CD4-positive, alpha-beta memory T cell (primary cell): ENCODE measurements at regions not wholly inside any gene's neighbourhood (a gene's known extent, or its start where the extent isn't known, plus 50 kb on each side); places are given as distances from the start of the nearest gene placed in this dataset.
"Not testable (repeated sequence)": the region's sequence is repeated elsewhere in the genome, so short reads cannot be mapped to it uniquely, and the experiment has no call there.

Experiments
- CTCF ChIA-PET: fragments of 350-600 bp; sonication (Branson Sonifier 250); formaldehyde crosslinking; loops from one replicate; lab custom pipeline; 2021; ENCODE audit warnings: inconsistent platforms; ENCODE audit not compliant: partially characterized antibody; lab: Charles Lee
- POLR2A ChIA-PET: fragments of 350-600 bp; sonication (Branson Sonifier 250); formaldehyde crosslinking; loops from one replicate; lab custom pipeline; 2021; ENCODE audit not compliant: partially characterized antibody; lab: Charles Lee
- DNase-seq, 5 donors: peaks; one replicate each; pipeline versions ENCODE4 v3.0.0 to v3.0.0-alpha.2; 2020 to 2022; ENCODE audit warnings: mixed read lengths in 1 of 5
- H3K27ac ChIP-seq: one replicate; pipeline ENCODE4 v1.7.0; 2013; ENCODE audit warnings: low read depth, low read length
- H3K27me3 ChIP-seq: 2 replicates; pipeline ENCODE4 v1.7.0; 2013; ENCODE audit warnings: mild to moderate bottlenecking, low read length, moderate library complexity; ENCODE audit not compliant: insufficient read depth
- H3K36me3 ChIP-seq: 2 replicates; pipeline ENCODE4 v1.7.0; 2013; ENCODE audit warnings: mild to moderate bottlenecking, low read length, moderate library complexity; ENCODE audit not compliant: insufficient read depth
- H3K4me1 ChIP-seq: 2 replicates; pipeline ENCODE4 v1.7.0; 2013; ENCODE audit warnings: mild to moderate bottlenecking, low read length, moderate library complexity; ENCODE audit not compliant: insufficient read depth
- H3K4me3 ChIP-seq, 2 donors: one replicate each; pipeline ENCODE4 v1.7.0; 2013; ENCODE audit warnings: low read length in 2 of 2, mild to moderate bottlenecking in 1 of 2
- H3K9me3 ChIP-seq, 2 donors: one replicate each; pipeline ENCODE4 v1.7.0; 2013; ENCODE audit warnings: low read length in 2 of 2, control low read depth in 1 of 2; ENCODE audit not compliant: control insufficient read depth in 1 of 2
- H3K27ac Mint-ChIP-seq, 7 donors: one replicate each; pipeline ENCODE4 v1.8.0; 2020 to 2021; ENCODE audit warnings: mixed read lengths in 7 of 7, mild to moderate bottlenecking in 6 of 7, inconsistent platforms in 3 of 7, moderate library complexity in 3 of 7
- H3K27me3 Mint-ChIP-seq, 2 donors: one replicate each; pipeline ENCODE4 v1.8.0; 2020 to 2021; ENCODE audit warnings: mixed read lengths in 2 of 2
- H3K36me3 Mint-ChIP-seq, 2 donors: one replicate each; pipeline ENCODE4 v1.8.0; 2020 to 2021; ENCODE audit warnings: mixed read lengths in 2 of 2, inconsistent platforms in 1 of 2, mild to moderate bottlenecking in 1 of 2
- H3K4me1 Mint-ChIP-seq, 4 donors: one replicate each; pipeline ENCODE4 v1.8.0; 2020 to 2021; ENCODE audit warnings: mixed read lengths in 4 of 4, mild to moderate bottlenecking in 1 of 4
- H3K4me3 Mint-ChIP-seq, 8 donors: one replicate each; pipeline ENCODE4 v1.8.0; 2020 to 2021; ENCODE audit warnings: mixed read lengths in 8 of 8, mild to moderate bottlenecking in 7 of 8, moderate library complexity in 6 of 8, inconsistent platforms in 3 of 8
- H3K9me3 Mint-ChIP-seq, 8 donors: one replicate each; pipeline ENCODE4 v1.8.0; 2020 to 2021; ENCODE audit warnings: mixed read lengths in 8 of 8, mild to moderate bottlenecking in 5 of 8, inconsistent platforms in 3 of 8, moderate library complexity in 1 of 8
- intact Hi-C: fragments of 100-400 bp; cut with micrococcal nuclease; formaldehyde crosslinking; loops from one replicate; pipeline ENCODE4 v1.15.1; 2023

DNA sequence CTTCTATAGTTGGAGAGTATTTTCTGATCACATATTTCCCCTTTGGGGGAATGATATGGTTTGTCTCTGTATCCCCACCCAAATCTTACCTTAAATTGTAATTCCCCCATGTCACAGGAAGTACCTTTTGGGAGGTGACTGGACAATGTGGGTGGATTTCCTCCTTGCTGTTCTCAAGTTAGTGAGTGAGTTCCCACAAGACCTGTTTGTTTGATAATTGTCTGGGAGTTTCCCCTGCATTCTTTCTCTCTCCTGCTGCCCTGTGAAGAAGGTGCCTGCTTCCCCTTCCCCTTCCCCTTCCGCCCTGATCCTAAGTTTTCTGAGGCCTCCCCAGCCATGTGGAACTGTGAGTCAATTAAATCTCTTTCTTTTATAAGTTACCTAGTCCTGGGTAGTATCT, 222.7 kb upstream of the SLC39A10 start:
- H3K9me3 Mint-ChIP-seq: peaks cover 0 to 4% (median 2%) of the 10 kb centered on the region in 8 donors
- POLR2A ChIA-PET: no interaction called here

DNA sequence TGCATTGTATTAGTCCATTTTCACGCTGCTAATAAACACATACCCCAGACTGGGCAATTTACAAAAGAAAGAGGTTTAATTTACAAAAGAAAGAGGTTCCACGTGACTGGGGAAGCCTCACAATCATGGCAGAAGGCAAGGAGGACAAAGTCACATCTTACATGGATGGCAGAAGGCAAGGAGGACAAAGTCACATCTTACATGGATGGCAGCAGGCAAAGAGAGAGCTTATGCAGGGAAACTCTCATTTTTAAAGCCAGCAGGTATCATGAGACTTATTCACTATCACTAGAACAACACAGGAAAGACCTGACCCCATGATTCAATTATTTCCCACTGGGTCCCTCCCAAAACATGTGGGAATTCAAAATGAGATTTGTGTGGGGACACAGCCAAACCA, 223.3 kb upstream of the SLC39A10 start:
- H3K27me3 Mint-ChIP-seq, H3K36me3 Mint-ChIP-seq, H3K4me3 Mint-ChIP-seq, H3K4me1 Mint-ChIP-seq, H3K9me3 Mint-ChIP-seq, CTCF ChIA-PET, H3K36me3 ChIP-seq, H3K9me3 ChIP-seq, H3K27ac ChIP-seq, POLR2A ChIA-PET, H3K27ac Mint-ChIP-seq, DNase-seq, H3K4me1 ChIP-seq, intact Hi-C loops, H3K4me3 ChIP-seq, H3K27me3 ChIP-seq: not testable (repeated sequence)

More for the DNA sequence above, 222.7 kb upstream of the SLC39A10 start:
- H3K4me1 Mint-ChIP-seq: no peaks in the 10 kb centered on the region
- intact Hi-C loops: no loop called here
- DNase-seq: no peak
- H3K36me3 ChIP-seq: no peaks in the 10 kb centered on the region
- no peaks in the 10 kb centered on the region for H3K9me3 ChIP-seq
- H3K27ac ChIP-seq: no peak overlapping the region
- CTCF ChIA-PET: no interaction called here
- H3K27me3 Mint-ChIP-seq: no peaks in the 10 kb centered on the region
- H3K4me1 ChIP-seq: no peaks in the 10 kb centered on the region
- H3K27me3 ChIP-seq: no peaks in the 10 kb centered on the region
- H3K4me3 ChIP-seq: no peak overlapping the region
- H3K4me3 Mint-ChIP-seq: no peak overlapping the region
- no peak overlapping the region for H3K27ac Mint-ChIP-seq
- H3K36me3 Mint-ChIP-seq: no peaks in the 10 kb centered on the region

DNA sequence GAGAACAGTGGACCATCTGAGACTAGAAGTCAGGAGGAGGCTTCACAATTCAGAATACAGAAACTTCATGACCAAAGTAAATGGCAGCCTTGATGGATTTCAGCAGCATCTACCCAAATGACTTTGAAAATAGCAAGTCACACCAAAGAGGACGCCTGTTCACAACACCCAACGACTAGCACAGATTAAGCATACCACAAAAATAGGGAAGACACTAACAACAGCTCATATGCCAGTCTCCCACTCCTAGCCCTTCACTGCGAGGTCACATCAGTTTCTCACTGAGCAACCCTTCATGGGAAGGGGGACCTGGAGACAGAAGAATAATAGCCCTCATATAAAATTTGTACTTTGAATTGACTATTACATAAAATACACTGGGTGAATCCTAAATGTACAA, 228.4 kb upstream of the SLC39A10 start:
- no peak for DNase-seq
- Histone ChIP-seq H3K9me3 (no peaks in the 10 kb centered on the region), H3K27ac (no peak overlapping the region), H3K36me3 (no peaks in the 10 kb centered on the region), H3K4me1 (no peaks in the 10 kb centered on the region), H3K27me3 (no peaks in the 10 kb centered on the region), H3K4me3 (no peak overlapping the region)
- CTCF ChIA-PET: no interaction called here
- no peak overlapping the region for H3K27ac Mint-ChIP-seq
- no peaks in the 10 kb centered on the region for H3K27me3 Mint-ChIP-seq
- no peak overlapping the region for H3K4me3 Mint-ChIP-seq
- no peaks in the 10 kb centered on the region for H3K36me3 Mint-ChIP-seq
- POLR2A ChIA-PET: no interaction called here
- intact Hi-C loops: no loop called here
- no peaks in the 10 kb centered on the region for H3K4me1 Mint-ChIP-seq
- H3K9me3 Mint-ChIP-seq: peaks cover 0 to 4% (median 0%) of the 10 kb centered on the region in 8 donors

DNA sequence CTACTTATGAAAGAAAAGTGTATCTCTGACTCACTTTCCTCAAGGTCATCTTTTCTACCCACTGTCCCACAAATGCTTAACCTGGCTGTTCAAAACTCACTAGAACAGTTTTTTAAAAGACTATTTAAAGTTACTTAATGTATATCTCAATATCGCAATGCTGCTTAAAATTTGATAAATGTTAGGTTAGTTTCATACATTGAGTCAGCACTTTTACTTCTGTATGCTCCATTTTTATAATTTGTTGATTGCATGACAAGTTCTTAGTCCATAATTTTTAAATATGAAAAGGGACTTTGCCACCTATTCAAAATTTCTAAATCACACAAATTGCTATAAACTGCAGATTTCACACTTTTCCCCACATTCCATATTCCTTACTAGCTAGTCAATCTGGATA, 231.7 kb upstream of the SLC39A10 start:
- Histone ChIP-seq H3K9me3 (no peaks in the 10 kb centered on the region), H3K27me3 (no peaks in the 10 kb centered on the region), H3K4me3 (no peak overlapping the region), H3K27ac (no peak overlapping the region), H3K36me3 (no peaks in the 10 kb centered on the region), H3K4me1 (no peaks in the 10 kb centered on the region)
- intact Hi-C loops: no loop called here
- Mint-ChIP-seq H3K36me3 (no peaks in the 10 kb centered on the region), H3K27ac (no peak overlapping the region), H3K4me1 (no peaks in the 10 kb centered on the region), H3K4me3 (no peak overlapping the region), H3K27me3 (no peaks in the 10 kb centered on the region), H3K9me3 (no peaks in the 10 kb centered on the region)
- no peak for DNase-seq
- ChIA-PET CTCF (no interaction called here), POLR2A (no interaction called here)

DNA sequence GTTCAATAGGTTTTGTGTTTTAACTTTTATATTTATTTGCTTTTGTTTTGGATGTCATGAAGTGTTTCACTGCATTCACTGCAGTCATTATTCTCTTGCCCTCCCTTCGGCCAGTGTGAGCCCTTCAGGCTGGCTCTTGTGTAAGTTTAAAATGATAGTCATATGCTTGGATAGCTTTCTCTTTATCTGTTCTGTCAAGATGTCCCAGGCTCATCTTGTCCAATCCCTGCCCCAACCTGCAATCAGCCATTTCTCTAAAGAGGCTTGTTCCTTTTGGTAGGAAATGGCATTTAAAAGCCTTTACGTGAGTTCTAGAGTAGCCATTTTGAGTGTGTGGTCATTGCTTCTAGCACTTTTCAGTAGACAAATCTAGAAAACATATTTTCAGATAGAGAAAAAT, 238.0 kb upstream of the SLC39A10 start:
- no peak overlapping the region for H3K4me3 ChIP-seq
- intact Hi-C loops: no loop called here
- H3K27ac Mint-ChIP-seq: no peak overlapping the region
- H3K9me3 ChIP-seq: no peaks in the 10 kb centered on the region
- no peaks in the 10 kb centered on the region for H3K36me3 ChIP-seq
- no peak overlapping the region for H3K4me3 Mint-ChIP-seq
- no peaks in the 10 kb centered on the region for H3K36me3 Mint-ChIP-seq
- no peaks in the 10 kb centered on the region for H3K27me3 Mint-ChIP-seq
- ChIA-PET POLR2A (no interaction called here), CTCF (interaction anchor here (0.8 kb wide), 1 partner anchor 244 kb away, joined by 3 read pairs; no protein-coding TSS in a partner anchor)
- H3K27me3 ChIP-seq: no peaks in the 10 kb centered on the region
- H3K9me3 Mint-ChIP-seq: no peaks in the 10 kb centered on the region
- H3K4me1 Mint-ChIP-seq: no peaks in the 10 kb centered on the region
- no peak overlapping the region for H3K27ac ChIP-seq
- no peak for DNase-seq
- H3K4me1 ChIP-seq: no peaks in the 10 kb centered on the region

DNA sequence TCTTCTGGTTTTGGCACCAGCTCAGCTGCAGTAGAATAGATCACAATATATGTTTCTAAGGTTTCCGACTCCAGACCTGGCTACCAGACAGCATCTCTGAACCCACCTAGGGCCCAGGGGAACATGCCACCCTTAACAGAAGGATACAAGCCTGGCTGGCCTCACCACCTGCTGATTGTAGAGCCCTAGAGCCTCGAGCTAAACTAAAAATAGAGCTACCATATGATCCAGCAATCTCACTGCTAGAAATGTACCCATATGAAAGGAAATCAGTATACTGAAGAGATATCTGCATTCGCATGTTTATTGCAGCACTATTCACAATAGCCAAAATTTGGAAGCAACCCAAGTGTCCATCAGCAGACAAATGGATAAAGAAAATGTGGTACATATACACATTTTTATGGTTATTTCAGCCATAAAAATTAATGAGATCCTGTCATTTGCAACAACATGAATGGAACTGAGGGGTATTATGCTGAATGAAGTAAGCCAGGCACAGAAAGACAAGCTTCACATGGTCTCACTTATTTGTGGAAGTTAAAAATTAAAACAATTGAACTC, 242.4 kb upstream of the SLC39A10 start:
- H3K9me3 ChIP-seq: no peaks in the 10 kb centered on the region
- no peak overlapping the region for H3K4me3 Mint-ChIP-seq
- no peak overlapping the region for H3K4me3 ChIP-seq
- DNase-seq: no peak
- intact Hi-C loops: no loop called here
- no peaks in the 10 kb centered on the region for H3K27me3 Mint-ChIP-seq
- no peak overlapping the region for H3K27ac ChIP-seq
- H3K9me3 Mint-ChIP-seq: peaks cover 0 to 2% (median 0%) of the 10 kb centered on the region in 8 donors
- no peaks in the 10 kb centered on the region for H3K4me1 ChIP-seq
- H3K36me3 ChIP-seq: no peaks in the 10 kb centered on the region
- ChIA-PET CTCF (no interaction called here), POLR2A (no interaction called here)
- H3K4me1 Mint-ChIP-seq: peaks cover 0 to 3% (median 0%) of the 10 kb centered on the region in 4 donors
- peak overlapping the region in 1 of 7 donors; percentile 72 for H3K27ac Mint-ChIP-seq
- H3K27me3 ChIP-seq: no peaks in the 10 kb centered on the region
- H3K36me3 Mint-ChIP-seq: no peaks in the 10 kb centered on the region

DNA sequence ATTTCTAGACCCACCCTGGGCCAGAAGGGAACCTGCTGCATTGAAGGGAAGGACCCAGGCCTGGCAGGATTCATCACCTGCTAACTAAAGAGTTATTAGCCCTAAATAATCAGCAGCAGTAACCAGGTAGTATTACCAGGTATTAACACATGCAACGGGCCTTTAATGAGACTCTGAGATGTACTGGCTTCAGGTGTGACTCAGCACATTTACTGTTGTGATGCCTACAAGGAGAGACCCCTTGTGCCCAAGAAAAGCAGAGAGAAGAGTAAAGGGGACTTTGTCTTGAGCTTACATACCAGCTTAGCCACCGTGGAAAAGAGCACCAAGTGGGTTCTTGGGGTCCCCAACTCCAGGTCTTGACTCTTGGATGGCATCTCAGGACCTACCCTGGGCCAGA, 243.1 kb upstream of the SLC39A10 start:
- H3K27ac Mint-ChIP-seq: no peak overlapping the region
- no peak overlapping the region for H3K27ac ChIP-seq
- peaks cover 0 to 3% (median 0%) of the 10 kb centered on the region in 4 donors for H3K4me1 Mint-ChIP-seq
- no peaks in the 10 kb centered on the region for H3K9me3 ChIP-seq
- H3K4me3 ChIP-seq: no peak overlapping the region
- no peaks in the 10 kb centered on the region for H3K36me3 ChIP-seq
- no peak overlapping the region for H3K4me3 Mint-ChIP-seq
- POLR2A ChIA-PET: no interaction called here
- H3K27me3 ChIP-seq: no peaks in the 10 kb centered on the region
- no peaks in the 10 kb centered on the region for H3K36me3 Mint-ChIP-seq
- H3K9me3 Mint-ChIP-seq: peaks cover 0 to 2% (median 0%) of the 10 kb centered on the region in 8 donors
- intact Hi-C loops: no loop called here
- no peaks in the 10 kb centered on the region for H3K4me1 ChIP-seq
- no peak for DNase-seq
- CTCF ChIA-PET: no interaction called here
- no peaks in the 10 kb centered on the region for H3K27me3 Mint-ChIP-seq

DNA sequence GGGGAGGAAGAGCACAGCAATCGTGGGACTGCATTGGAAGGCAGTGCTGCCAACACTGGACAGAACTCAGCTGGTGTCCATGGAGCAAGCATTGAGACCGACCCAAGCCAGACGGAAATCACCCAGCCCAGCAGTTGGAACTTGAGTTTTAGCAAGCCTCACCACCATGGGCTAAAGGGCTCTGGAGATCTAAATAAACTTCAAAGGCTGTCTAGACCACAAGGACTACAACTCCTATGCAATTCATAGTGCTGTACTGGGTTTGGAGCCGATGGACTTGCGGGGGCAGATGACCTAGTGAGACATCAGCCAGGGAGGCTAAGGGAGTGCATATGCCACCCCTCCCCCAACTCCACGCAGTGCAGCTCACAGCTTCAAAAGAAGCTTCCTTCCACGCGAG, 243.6 kb upstream of the SLC39A10 start:
- H3K27ac ChIP-seq: no peak overlapping the region
- no peak overlapping the region for H3K4me3 ChIP-seq
- H3K9me3 ChIP-seq: no peaks in the 10 kb centered on the region
- ChIA-PET POLR2A (no interaction called here), CTCF (no interaction called here)
- peaks cover 0 to 3% (median 0%) of the 10 kb centered on the region in 4 donors for H3K4me1 Mint-ChIP-seq
- H3K4me1 ChIP-seq: no peaks in the 10 kb centered on the region
- peaks cover 0 to 2% (median 0%) of the 10 kb centered on the region in 8 donors for H3K9me3 Mint-ChIP-seq
- H3K36me3 Mint-ChIP-seq: no peaks in the 10 kb centered on the region
- no peak overlapping the region for H3K27ac Mint-ChIP-seq
- H3K4me3 Mint-ChIP-seq: no peak overlapping the region
- no peaks in the 10 kb centered on the region for H3K27me3 Mint-ChIP-seq
- intact Hi-C loops: no loop called here
- no peak for DNase-seq
- no peaks in the 10 kb centered on the region for H3K27me3 ChIP-seq
- H3K36me3 ChIP-seq: no peaks in the 10 kb centered on the region
